H54 (cell line): ENCODE measurements at regions not wholly inside any gene's neighbourhood (a gene's known extent, or its start where the extent isn't known, plus 50 kb on each side); places are given as distances from the start of the nearest gene placed in this dataset.
"Not testable (repeated sequence)": the region's sequence is repeated elsewhere in the genome, so short reads cannot be mapped to it uniquely, and the experiment has no call there.

Experiments
- DNase-seq: peaks from one replicate; pipeline ENCODE4 v3.0.0; 2011; ENCODE audit warnings: low spot score, mixed read lengths; ENCODE audit not compliant: insufficient read length
- FAIRE-seq: peaks from 3 replicates; lab custom pipeline; 2011; peaks lifted over from hg19 to GRCh38; lab: Jason Lieb, UNC
- POLR2A ChIP-seq: IDR thresholded peaks from 2 replicates; pipeline ENCODE4 v1.6.1; 2011; ENCODE audit warnings: low read depth, mild to moderate bottlenecking, low read length

- TF ChIP-seq POLR2A = no peak
- DNase-seq = no peak
- no peak for FAIRE-seq
Observed at GRCh38 chr2:223267160-223267951, 215.4 kb downstream of the KCNE4 start.

DNA sequence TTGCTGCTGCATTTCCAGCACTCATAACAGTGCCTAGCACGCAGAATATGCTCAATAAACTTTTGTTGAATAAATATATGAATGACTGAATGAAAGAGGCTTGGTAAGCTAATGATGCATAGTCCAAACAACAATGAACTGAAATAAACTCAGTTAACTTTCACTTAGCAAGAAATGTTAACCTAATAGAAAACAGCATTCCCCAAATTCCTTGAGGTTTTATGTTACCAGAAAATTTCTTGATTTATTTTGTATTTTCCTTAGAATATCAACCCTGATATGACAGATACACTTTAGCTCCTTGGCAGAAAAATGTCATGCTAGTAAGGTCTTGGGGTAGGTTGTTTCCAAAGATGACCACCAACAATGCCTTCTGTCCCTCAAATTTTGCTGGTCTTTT, 217.4 kb downstream of the KCNE4 start:
- FAIRE-seq (no peak), DNase-seq (no peak)
- no peak for TF ChIP-seq POLR2A

DNA sequence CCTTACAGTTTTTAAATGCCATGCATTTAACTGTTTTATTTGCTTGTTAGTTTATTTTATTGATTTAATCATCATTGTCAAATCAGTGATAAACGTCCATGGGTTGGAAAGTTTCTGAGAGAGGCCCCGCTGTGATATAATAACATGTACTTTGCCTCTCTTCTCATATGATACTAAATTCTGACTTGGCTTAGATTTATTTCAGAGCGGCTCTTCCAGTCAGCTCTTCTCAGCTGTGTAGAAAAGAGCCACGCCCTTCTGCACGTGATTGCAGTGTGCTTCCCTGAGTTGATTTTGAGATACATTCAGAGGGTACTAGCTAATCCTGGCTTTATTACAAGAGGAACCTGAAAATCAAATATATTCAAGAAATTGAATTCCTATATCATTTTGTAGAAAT, 218.6 kb downstream of the KCNE4 start:
- TF ChIP-seq POLR2A = no peak
- DNase-seq = no peak
- no peak for FAIRE-seq

DNA sequence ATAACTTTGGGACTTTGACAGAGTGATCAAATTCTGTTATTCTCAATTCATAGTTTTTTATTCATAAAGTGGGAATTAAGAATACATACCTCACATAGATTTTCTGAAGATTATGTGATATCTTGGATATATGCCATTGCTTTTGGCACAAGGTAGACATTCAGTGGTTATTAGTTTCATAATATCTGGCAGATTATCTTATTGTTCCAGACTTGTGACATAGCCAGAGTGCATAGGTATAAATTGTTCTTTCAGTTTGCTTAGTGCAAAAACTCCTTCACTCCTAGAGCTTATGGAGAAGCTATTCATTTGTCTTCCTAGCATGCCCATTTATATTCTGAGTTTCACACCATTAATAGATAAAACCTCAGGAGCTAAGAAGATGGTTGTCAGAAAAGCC, 222.0 kb downstream of the KCNE4 start:
- DNase-seq (no peak), FAIRE-seq (no peak)
- TF ChIP-seq POLR2A = no peak

DNA sequence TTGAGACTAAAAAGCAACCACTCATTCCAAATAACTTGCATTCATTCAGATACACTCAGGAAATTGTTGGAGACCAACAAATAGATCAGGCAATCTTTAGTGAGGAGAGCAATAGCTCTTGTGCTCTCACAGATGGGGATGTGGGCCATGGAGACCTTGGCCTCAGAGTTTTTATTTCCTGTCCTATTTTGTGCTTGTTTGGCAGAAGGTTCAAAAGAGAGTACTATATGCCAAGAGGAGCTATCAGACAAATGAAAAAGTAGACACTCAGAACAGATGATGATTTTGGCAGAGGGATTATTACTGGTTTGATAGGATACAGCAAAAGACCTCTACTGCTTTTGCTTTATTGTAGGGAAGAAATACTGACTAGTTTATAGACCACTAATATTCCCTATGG, 230.2 kb downstream of the KCNE4 start:
- FAIRE-seq (no peak), DNase-seq (no peak)
- no peak for TF ChIP-seq POLR2A

- DNase-seq = no peak
- TF ChIP-seq POLR2A = no peak
- no peak for FAIRE-seq
Observed at GRCh38 chr2:223283329-223283728, 231.3 kb downstream of the KCNE4 start.

GRCh38 chr2:223283771-223284170, 231.8 kb downstream of the KCNE4 start:
- DNase-seq (no peak), FAIRE-seq (no peak)
- no peak for TF ChIP-seq POLR2A

DNA sequence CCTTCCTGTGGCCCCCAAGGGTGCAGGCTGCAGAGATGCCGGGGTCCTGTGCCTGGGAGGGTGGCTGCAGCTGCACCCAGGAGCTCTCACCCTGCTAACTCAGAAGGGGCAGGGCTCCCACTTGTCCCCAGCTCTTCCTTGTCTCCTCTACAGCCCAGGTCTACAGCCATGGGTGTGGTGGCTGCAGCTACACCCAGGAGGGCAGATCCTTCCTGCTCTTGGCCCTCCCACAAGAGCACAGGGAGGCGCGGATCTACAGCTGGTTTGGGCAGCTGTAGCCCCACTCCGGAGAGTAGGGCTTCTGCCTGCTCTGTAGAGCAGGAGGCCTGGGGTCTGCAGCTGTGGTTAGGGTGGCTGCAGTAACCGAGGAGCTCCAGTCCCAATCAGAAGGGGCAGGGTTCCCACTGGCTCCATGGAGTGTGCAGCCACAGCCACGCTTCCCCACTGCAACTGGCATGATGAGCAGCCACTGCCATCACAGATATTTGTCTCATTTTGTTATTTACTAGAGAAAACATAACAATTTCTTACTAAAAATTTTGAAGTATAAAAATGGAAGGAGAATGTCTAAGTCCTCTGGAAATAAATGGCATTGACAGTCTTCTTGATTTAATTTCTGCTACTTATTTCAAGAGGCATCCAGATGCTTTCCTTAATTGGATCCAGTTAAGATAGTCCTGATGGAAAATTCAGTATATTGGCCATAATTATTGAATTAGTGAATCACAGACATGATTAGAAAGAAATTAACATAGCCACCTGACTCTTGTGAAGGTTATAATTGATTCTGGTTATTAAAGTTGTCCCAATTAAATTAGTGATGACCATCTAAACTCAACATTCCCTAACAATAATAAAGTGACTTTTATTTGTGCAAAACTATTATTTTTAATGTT, 233.6 kb downstream of the KCNE4 start:
- no peak for TF ChIP-seq POLR2A
- no peak for FAIRE-seq

GRCh38 chr2:223294756-223295155, 242.8 kb downstream of the KCNE4 start:
- DNase-seq (no peak), FAIRE-seq (no peak)

More for the DNA sequence above, 233.6 kb downstream of the KCNE4 start:
- DNase-seq = no peak

GRCh38 chr2:223297788-223298187, 245.8 kb downstream of the KCNE4 start:
- no peak for DNase-seq
- FAIRE-seq = no peak
- TF ChIP-seq POLR2A = no peak

More at GRCh38 chr2:223294756-223295155, 242.8 kb downstream of the KCNE4 start:
- TF ChIP-seq POLR2A = no peak

DNA sequence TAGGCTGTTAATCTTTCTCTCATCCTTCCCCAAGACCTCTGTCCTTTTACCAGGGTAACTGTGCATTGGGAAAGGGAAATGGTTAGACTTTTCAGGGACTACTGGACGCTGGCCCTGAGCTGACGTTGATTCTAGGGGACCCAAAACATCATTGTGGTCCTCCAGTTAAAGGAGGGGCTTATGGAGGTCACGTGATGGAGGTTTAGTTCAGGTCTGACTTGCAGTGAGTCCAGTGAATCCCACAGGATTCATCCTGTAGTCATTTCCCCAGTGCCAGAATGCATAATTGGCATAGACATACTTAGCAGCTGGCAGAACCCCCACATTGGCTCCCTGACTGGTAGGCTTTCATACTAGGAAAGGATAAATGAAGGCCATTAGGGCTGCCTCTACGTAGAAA, 246.3 kb downstream of the KCNE4 start:
- not testable (repeated sequence) for DNase-seq, FAIRE-seq

DNA sequence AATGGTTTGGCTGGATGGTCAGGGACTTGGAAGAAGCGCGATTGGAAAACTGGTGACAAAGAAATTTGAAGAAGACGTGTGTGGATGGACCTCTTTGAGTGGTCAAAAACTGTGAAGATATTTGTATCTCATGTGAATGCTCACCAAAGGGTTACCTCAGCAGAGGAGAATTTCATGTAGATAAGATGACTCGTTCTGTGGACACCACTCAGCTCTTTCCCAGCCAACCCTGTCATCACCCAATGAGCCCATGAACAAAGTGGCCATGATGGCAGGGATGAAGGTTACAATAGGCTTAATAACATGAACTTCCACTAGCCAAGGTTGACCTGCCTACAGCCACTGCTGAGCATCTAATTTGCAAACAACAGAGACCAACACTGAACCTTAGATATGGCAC, 248.3 kb downstream of the KCNE4 start:
- DNase-seq = no peak
- no peak for TF ChIP-seq POLR2A
- no peak for FAIRE-seq

DNA sequence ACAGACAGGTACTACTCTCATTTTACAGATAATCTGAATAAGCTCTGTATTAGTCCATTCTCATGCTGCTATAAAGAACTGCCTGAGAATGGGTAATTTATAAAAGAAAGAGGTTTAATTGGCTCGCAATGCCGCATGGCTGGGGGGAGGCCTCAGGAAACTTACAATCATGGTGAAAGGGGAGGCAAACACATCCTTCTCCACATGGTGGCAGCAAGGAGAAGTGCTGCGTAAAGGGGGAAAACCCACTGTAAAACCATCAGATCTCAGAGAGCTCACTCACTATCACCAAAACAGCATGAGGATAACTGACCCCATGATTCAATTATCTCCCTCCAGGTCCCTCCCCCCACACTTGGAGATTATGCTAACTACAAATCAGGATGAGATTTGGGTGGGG, 254.4 kb downstream of the KCNE4 start:
- DNase-seq (no peak), FAIRE-seq (no peak)
- no peak for TF ChIP-seq POLR2A

DNA sequence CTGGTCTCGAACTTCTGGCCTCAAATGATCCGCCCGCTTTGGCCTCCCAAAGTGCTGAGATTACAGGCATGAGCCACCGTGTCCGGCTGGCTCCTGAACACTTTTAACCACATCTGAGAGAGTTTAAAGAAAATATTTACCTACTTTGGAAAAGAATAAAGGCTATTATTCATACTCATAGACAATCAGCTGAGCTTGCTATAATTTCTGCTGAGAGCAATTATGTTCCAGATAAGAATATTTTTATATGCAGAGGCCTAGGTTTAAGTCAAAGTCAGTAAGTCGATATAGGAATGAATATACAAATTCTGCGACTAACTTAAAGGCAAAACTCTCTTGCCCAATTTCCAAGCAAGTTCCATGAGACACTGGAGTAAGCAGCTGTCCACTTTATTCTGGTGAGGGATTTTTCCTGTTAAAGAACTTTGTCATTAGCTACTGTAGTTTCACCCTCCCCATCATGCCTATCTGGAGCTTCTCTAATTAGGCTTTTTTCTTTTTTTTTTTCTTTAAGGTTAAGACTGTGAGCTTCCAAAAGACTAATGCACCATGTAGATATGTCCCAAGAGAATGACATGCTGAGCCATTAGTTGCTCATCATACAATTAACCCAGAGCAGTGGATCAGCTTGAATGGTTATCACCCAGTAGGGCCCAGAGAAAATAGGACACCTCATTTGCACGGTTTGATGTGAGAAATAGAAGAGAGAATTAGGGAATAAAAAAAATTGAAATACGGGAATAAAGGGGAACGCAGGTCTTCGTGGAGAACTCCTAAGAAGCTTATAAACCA, 260.1 kb downstream of the KCNE4 start:
- FAIRE-seq (no peak), DNase-seq (no peak)
- no peak for TF ChIP-seq POLR2A

- FAIRE-seq (no peak), DNase-seq (no peak)
Observed at GRCh38 chr2:223313101-223313500, 261.1 kb downstream of the KCNE4 start.

More at GRCh38 chr2:223313101-223313500, 261.1 kb downstream of the KCNE4 start:
- TF ChIP-seq POLR2A = no peak
